HG03565 (cell line): ENCODE measurements at regions not wholly inside any gene's neighbourhood (a gene's known extent, or its start where the extent isn't known, plus 50 kb on each side); places are given as distances from the start of the nearest gene placed in this dataset.

ENCODE experiments used
- ATAC-seq: cut with Tn5 transposase; IDR thresholded peaks from one replicate; pipeline ENCODE4 v1.9.1; 2021; ENCODE audit warnings: mild to moderate bottlenecking, moderate library complexity; ENCODE audit not compliant: unreplicated experiment

- ATAC-seq = no peak
These were observed 482.3 kb upstream of the SGCG start for GRCh38 chr13:22698467-22698866.

GRCh38 chr13:22700246-22700887 is 480.4 kb upstream of the SGCG start:
- no peak for ATAC-seq

GRCh38 chr13:22703601-22704209 is 477.1 kb upstream of the SGCG start:
- ATAC-seq = no peak

- ATAC-seq = no peak
These were observed 472.8 kb upstream of the SGCG start for GRCh38 chr13:22707946-22708345.

- ATAC-seq = no peak
These were observed 463.7 kb upstream of the SGCG start for GRCh38 chr13:22717036-22717435.

- no peak for ATAC-seq
These were observed 454.1 kb upstream of the SGCG start for GRCh38 chr13:22726726-22727125.

- ATAC-seq = no peak
These were observed 445.5 kb upstream of the SGCG start for GRCh38 chr13:22735011-22735995.

GRCh38 chr13:22736084-22736767 is 444.6 kb upstream of the SGCG start:
- ATAC-seq = no peak

- ATAC-seq = no peak
These were observed 444.0 kb upstream of the SGCG start for GRCh38 chr13:22736768-22737092.

GRCh38 chr13:22738357-22738756 is 442.4 kb upstream of the SGCG start:
- no peak for ATAC-seq

- no peak for ATAC-seq
These were observed 440.5 kb upstream of the SGCG start for GRCh38 chr13:22740264-22740663.

GRCh38 chr13:22744688-22745452 is 435.9 kb upstream of the SGCG start:
- ATAC-seq = no peak

- no peak for ATAC-seq
These were observed 431.8 kb upstream of the SGCG start for GRCh38 chr13:22748866-22749577.

- ATAC-seq = no peak
These were observed 431.2 kb upstream of the SGCG start for GRCh38 chr13:22749626-22750025.

- no peak for ATAC-seq
These were observed 423.2 kb upstream of the SGCG start for GRCh38 chr13:22757530-22758120.

GRCh38 chr13:22758245-22758644 is 422.5 kb upstream of the SGCG start:
- no peak for ATAC-seq

- ATAC-seq = no peak
These were observed 419.1 kb upstream of the SGCG start for GRCh38 chr13:22761709-22762108.

GRCh38 chr13:22765547-22765946 is 415.2 kb upstream of the SGCG start:
- ATAC-seq = no peak

- ATAC-seq = no peak
These were observed 409.9 kb upstream of the SGCG start for GRCh38 chr13:22770891-22771290.

- ATAC-seq = no peak
These were observed 407.3 kb upstream of the SGCG start for GRCh38 chr13:22773465-22773864.
